GM12878 (cell line): ENCODE measurements at regions not wholly inside any gene's neighbourhood (a gene's known extent, or its start where the extent isn't known, plus 50 kb on each side); places are given as distances from the start of the nearest gene placed in this dataset.

Experiments used
- ATF7 ChIP-seq: fragments of 450-650 bp; IDR thresholded peaks from 2 replicates; pipeline ENCODE4 v1.6.1; 2016; ENCODE audit warnings: low read depth, mild to moderate bottlenecking
- EGR1 ChIP-seq, 2 experiments: IDR thresholded peaks; 1 replicate in 1 of 2; 2 replicates in 1 of 2; pipeline ENCODE4 v1.6.1; 2011 to 2012; ENCODE audit warnings: low read depth in 2 of 2, low read length in 2 of 2, borderline replicate concordance in 1 of 2, mild to moderate bottlenecking in 1 of 2, moderate library complexity in 1 of 2
- EZH2 ChIP-seq: IDR thresholded peaks from 2 replicates; pipeline ENCODE4 v1.6.1; 2012; ENCODE audit warnings: low read depth, mild to moderate bottlenecking, control low read depth, inconsistent platforms, low read length, borderline replicate concordance; ENCODE audit not compliant: control insufficient read depth
- MAX ChIP-seq: IDR thresholded peaks from 2 replicates; pipeline ENCODE4 v1.6.1; 2012; ENCODE audit warnings: low read depth, low read length, improper control_type of control experiment
- NFYA ChIP-seq: IDR thresholded peaks from 2 replicates; pipeline ENCODE4 v1.6.1; 2011; ENCODE audit warnings: low read depth, mild to moderate bottlenecking, low read length, improper control_type of control experiment, borderline replicate concordance
- NR2C1 ChIP-seq: fragments of 450-650 bp; IDR thresholded peaks from 2 replicates; pipeline ENCODE4 v1.6.1; 2017; ENCODE audit warnings: antibody characterized with exemption, mild to moderate bottlenecking, moderate library complexity
- PML ChIP-seq: IDR thresholded peaks from 2 replicates; pipeline ENCODE4 v1.6.1; 2012; ENCODE audit warnings: low read length, inconsistent platforms
- POLR2A ChIP-seq: IDR thresholded peaks from 2 replicates; pipeline ENCODE4 v1.6.1; 2011; ENCODE audit warnings: low read depth, mild to moderate bottlenecking, low read length
- RBBP5 ChIP-seq: fragments of 200-600 bp; sonication (generic); conservative IDR thresholded peaks from 2 replicates; pipeline ENCODE4 v1.6.1; 2016
- STAT3 ChIP-seq: IDR thresholded peaks from 2 replicates; pipeline ENCODE4 v1.6.1; 2011; ENCODE audit warnings: low read depth, low read length, improper control_type of control experiment
- TF ChIP-seq, protein P1 (sequence below), 3 experiments: IDR thresholded peaks in 2 of 3; conservative IDR thresholded peaks in 1 of 3; 2 replicates each; pipeline ENCODE4 v1.5.1; 2011; ENCODE audit warnings: low read depth in 3 of 3, low read length in 3 of 3, mild to moderate bottlenecking in 3 of 3, control low read depth in 2 of 3, moderate library complexity in 2 of 3, inconsistent platforms in 1 of 3, mixed read lengths in 1 of 3; ENCODE audit not compliant: control insufficient read depth in 2 of 3, insufficient read depth in 1 of 3; ENCODE audit errors: extremely low read depth in 1 of 3

- TF ChIP-seq ATF7 (no peak), EGR1 (IDR thresholded peaks at IDR 0.05; ENCODE audit: borderline replicate concordance in 1 of 2, low read depth in 2 of 2, low read length in 2 of 2) (no peak), PML (no peak), STAT3 (no peak), NR2C1 (no peak), MAX (no peak), EZH2 (no peak), NFYA (no peak), RBBP5 (no peak), POLR2A (no peak)
- TF ChIP-seq, protein P1, sequence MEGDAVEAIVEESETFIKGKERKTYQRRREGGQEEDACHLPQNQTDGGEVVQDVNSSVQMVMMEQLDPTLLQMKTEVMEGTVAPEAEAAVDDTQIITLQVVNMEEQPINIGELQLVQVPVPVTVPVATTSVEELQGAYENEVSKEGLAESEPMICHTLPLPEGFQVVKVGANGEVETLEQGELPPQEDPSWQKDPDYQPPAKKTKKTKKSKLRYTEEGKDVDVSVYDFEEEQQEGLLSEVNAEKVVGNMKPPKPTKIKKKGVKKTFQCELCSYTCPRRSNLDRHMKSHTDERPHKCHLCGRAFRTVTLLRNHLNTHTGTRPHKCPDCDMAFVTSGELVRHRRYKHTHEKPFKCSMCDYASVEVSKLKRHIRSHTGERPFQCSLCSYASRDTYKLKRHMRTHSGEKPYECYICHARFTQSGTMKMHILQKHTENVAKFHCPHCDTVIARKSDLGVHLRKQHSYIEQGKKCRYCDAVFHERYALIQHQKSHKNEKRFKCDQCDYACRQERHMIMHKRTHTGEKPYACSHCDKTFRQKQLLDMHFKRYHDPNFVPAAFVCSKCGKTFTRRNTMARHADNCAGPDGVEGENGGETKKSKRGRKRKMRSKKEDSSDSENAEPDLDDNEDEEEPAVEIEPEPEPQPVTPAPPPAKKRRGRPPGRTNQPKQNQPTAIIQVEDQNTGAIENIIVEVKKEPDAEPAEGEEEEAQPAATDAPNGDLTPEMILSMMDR (IDR thresholded peaks at IDR 0.05 in 2 of 3, conservative IDR thresholded peaks at IDR 0.05 in 1 of 3; ENCODE audit: control insufficient read depth in 2 of 3, extremely low read depth in 1 of 3, insufficient read depth in 1 of 3, low read depth in 3 of 3, low read length in 3 of 3) = no peak
These were observed 478.9 kb upstream of the GBE1 start for GRCh38 chr3:82240322-82240721.
